H1 (cell line): ENCODE measurements at regions not wholly inside any gene's neighbourhood (a gene's known extent, or its start where the extent isn't known, plus 50 kb on each side); places are given as distances from the start of the nearest gene placed in this dataset.

ENCODE experiments used
- CTCF ChIA-PET: fragments of 300-600 bp; sonication (Branson Sonifier 250); formaldehyde crosslinking; loops from one replicate; lab custom pipeline; 2021; ENCODE audit not compliant: partially characterized antibody; lab: Charles Lee
- POLR2A ChIA-PET: fragments of 300-600 bp; sonication (Branson Sonifier 250); formaldehyde crosslinking; loops from one replicate; lab custom pipeline; 2021; ENCODE audit warnings: inconsistent platforms; ENCODE audit not compliant: partially characterized antibody; lab: Charles Lee
- DNase-seq, 2 experiments: peaks; one replicate each; pipeline versions ENCODE4 v3.0.0 to v3.0.0-alpha.2; 2010 to 2022; ENCODE audit warnings: low spot score in 2 of 2, low read depth in 1 of 2, mixed read lengths in 1 of 2
- FAIRE-seq: peaks from 2 replicates; lab custom pipeline; 2011; peaks lifted over from hg19 to GRCh38; lab: Jason Lieb, UNC
- H2AFZ ChIP-seq: 2 replicates; pipeline ENCODE4 v1.8.1; 2012; ENCODE audit warnings: low read length, inconsistent platforms
- H2AK5ac ChIP-seq: 2 replicates; pipeline ENCODE4 v1.6.1; 2013; ENCODE audit warnings: low read depth, low read length
- H2BK120ac ChIP-seq: replicated peaks from 2 replicates; pipeline ENCODE3; 2013; ENCODE audit warnings: low read depth, low read length, inconsistent platforms
- H2BK12ac ChIP-seq: 2 replicates; pipeline ENCODE4 v1.6.1; 2013; ENCODE audit warnings: low read depth, low read length
- H2BK15ac ChIP-seq: 2 replicates; pipeline ENCODE4 v1.6.1; 2013; ENCODE audit warnings: low read length
- H2BK20ac ChIP-seq: 2 replicates; pipeline ENCODE4 v1.6.1; 2013; ENCODE audit warnings: low read length
- H2BK5ac ChIP-seq: 2 replicates; pipeline ENCODE4 v1.6.1; 2013; ENCODE audit warnings: low read depth, low read length
- H3K14ac ChIP-seq: 2 replicates; pipeline ENCODE4 v1.6.1; 2013; ENCODE audit warnings: inconsistent platforms; ENCODE audit not compliant: insufficient read length
- H3K18ac ChIP-seq: 2 replicates; pipeline ENCODE4 v1.6.1; 2013; ENCODE audit warnings: low read length; ENCODE audit errors: extremely low read depth
- H3K23ac ChIP-seq: 2 replicates; pipeline ENCODE4 v1.6.1; 2013; ENCODE audit warnings: inconsistent platforms; ENCODE audit not compliant: insufficient read length
- H3K23me2 ChIP-seq: 2 replicates; pipeline ENCODE4 v1.6.1; 2013; ENCODE audit warnings: low read depth, low read length
- H3K27ac ChIP-seq: 2 replicates; pipeline ENCODE4 v1.6.1; 2011; ENCODE audit warnings: low read depth, low read length, inconsistent platforms
- H3K27me3 ChIP-seq, 4 experiments: replicated peaks in 1 of 4; 1 replicate in 1 of 4; 2 replicates in 3 of 4; pipeline versions ENCODE4 v1.6.1 to v1.8.1; 2011 to 2013; ENCODE audit warnings: low read length in 3 of 4, mild to moderate bottlenecking in 3 of 4, inconsistent platforms in 2 of 4, mixed read lengths in 2 of 4, moderate library complexity in 1 of 4; ENCODE audit not compliant: control insufficient read depth in 3 of 4, insufficient read depth in 3 of 4; ENCODE audit errors: extremely low read depth in 1 of 4
- H3K36me3 ChIP-seq, 4 experiments: 2 replicates each; pipeline versions ENCODE4 v1.6.1 to v1.8.1; 2011 to 2013; ENCODE audit warnings: mild to moderate bottlenecking in 4 of 4, low read length in 3 of 4, moderate library complexity in 2 of 4, control low read depth in 1 of 4, inconsistent platforms in 1 of 4; ENCODE audit not compliant: insufficient read depth in 4 of 4, control insufficient read depth in 2 of 4
- H3K4ac ChIP-seq: replicated peaks from 2 replicates; pipeline ENCODE3; 2013; ENCODE audit warnings: low read length, low read depth, mixed read lengths, inconsistent platforms; ENCODE audit not compliant: insufficient read length
- H3K4me1 ChIP-seq, 4 experiments: replicated peaks in 1 of 4; 1 replicate in 1 of 4; 2 replicates in 3 of 4; pipeline versions ENCODE4 v1.6.1 to v1.8.1; 2011 to 2013; ENCODE audit warnings: low read length in 3 of 4, inconsistent platforms in 2 of 4, mixed read lengths in 1 of 4; ENCODE audit not compliant: insufficient read depth in 4 of 4, control insufficient read depth in 3 of 4
- H3K4me2 ChIP-seq, 2 experiments: 2 replicates each; pipeline versions ENCODE4 v1.6.1 to v1.8.1; 2011 to 2013; ENCODE audit warnings: low read depth in 2 of 2, low read length in 2 of 2, control low read depth in 1 of 2, inconsistent platforms in 1 of 2, mild to moderate bottlenecking in 1 of 2; ENCODE audit not compliant: insufficient read depth in 1 of 2
- H3K4me3 ChIP-seq, 4 experiments: fragments of 200-600, 300-600 bp in 1 of 4; sonication (generic), shearing (Covaris generic), sonication (Bioruptor Twin) in 1 of 4; 2 replicates each; pipeline versions ENCODE4 v1.5.1 to v1.8.1; 2011 to 2016; ENCODE audit warnings: low read length in 4 of 4, low read depth in 3 of 4, control low read depth in 2 of 4, inconsistent platforms in 2 of 4, mild to moderate bottlenecking in 2 of 4, mixed read lengths in 1 of 4, moderate library complexity in 1 of 4; ENCODE audit not compliant: insufficient read depth in 2 of 4; ENCODE audit errors: extremely low read depth in 1 of 4
- H3K56ac ChIP-seq: replicated peaks from 2 replicates; pipeline ENCODE3; 2013; ENCODE audit warnings: low read depth, mild to moderate bottlenecking, mixed read lengths, low read length, inconsistent platforms; ENCODE audit not compliant: insufficient read length
- H3K79me1 ChIP-seq: 2 replicates; pipeline ENCODE4 v1.6.1; 2013; ENCODE audit warnings: low read depth, low read length, control low read depth
- H3K79me2 ChIP-seq, 2 experiments: 2 replicates each; pipeline versions ENCODE4 v1.6.1 to v1.8.1; 2012 to 2013; ENCODE audit warnings: low read length in 2 of 2, mild to moderate bottlenecking in 2 of 2, inconsistent platforms in 1 of 2; ENCODE audit not compliant: insufficient read depth in 2 of 2, control insufficient read depth in 1 of 2
- H3K9ac ChIP-seq, 4 experiments: replicated peaks in 1 of 4; 1 replicate in 1 of 4; 2 replicates in 3 of 4; pipeline versions ENCODE4 v1.6.1 to v1.8.1; 2011 to 2013; ENCODE audit warnings: low read depth in 3 of 4, low read length in 3 of 4, control low read depth in 2 of 4, mild to moderate bottlenecking in 2 of 4, moderate library complexity in 2 of 4, inconsistent platforms in 1 of 4; ENCODE audit errors: extremely low read depth in 1 of 4
- H3K9me3 ChIP-seq, 2 experiments: 2 replicates each; pipeline versions ENCODE4 v1.6.1 to v1.8.1; 2012 to 2013; ENCODE audit warnings: mild to moderate bottlenecking in 2 of 2, moderate library complexity in 2 of 2, control low read depth in 1 of 2, inconsistent platforms in 1 of 2, low read depth in 1 of 2, low read length in 1 of 2, mixed read lengths in 1 of 2; ENCODE audit not compliant: insufficient read depth in 2 of 2
- H4K20me1 ChIP-seq, 2 experiments: replicated peaks in 1 of 2; 2 replicates each; pipeline versions ENCODE3 to v1.8.1; 2011 to 2013; ENCODE audit warnings: inconsistent platforms in 2 of 2, low read length in 2 of 2, mild to moderate bottlenecking in 1 of 2; ENCODE audit not compliant: insufficient read depth in 2 of 2, control insufficient read depth in 1 of 2
- H4K5ac ChIP-seq: 2 replicates; pipeline ENCODE4 v1.6.1; 2013; ENCODE audit warnings: low read length, low read depth, mixed read lengths, inconsistent platforms; ENCODE audit not compliant: insufficient read length
- H4K8ac ChIP-seq: 2 replicates; pipeline ENCODE4 v1.8.0; 2013; ENCODE audit warnings: mild to moderate bottlenecking, moderate library complexity, low read length, inconsistent platforms; ENCODE audit not compliant: insufficient read depth; ENCODE audit errors: extremely low read depth
- H4K91ac ChIP-seq: replicated peaks from 2 replicates; pipeline ENCODE3; 2013; ENCODE audit warnings: low read length, mixed read lengths, inconsistent platforms; ENCODE audit not compliant: insufficient read length
- BACH1 ChIP-seq: IDR thresholded peaks from 2 replicates; pipeline ENCODE4 v1.6.1; 2012; ENCODE audit warnings: low read length, improper control_type of control experiment
- CBX8 ChIP-seq: fragments of 300-800, 300-1000 bp; sonication (generic); IDR thresholded peaks from 2 replicates; pipeline ENCODE4 v1.7.1; 2016; ENCODE audit warnings: low read depth, low read length, borderline replicate concordance
- EGR1 ChIP-seq: IDR thresholded peaks from 2 replicates; pipeline ENCODE4 v1.6.1; 2011; ENCODE audit warnings: low read depth, low read length, borderline replicate concordance
- GABPA ChIP-seq: IDR thresholded peaks from 2 replicates; pipeline ENCODE4 v1.6.1; 2011; ENCODE audit warnings: mild to moderate bottlenecking, low read length, moderate library complexity, borderline replicate concordance; ENCODE audit not compliant: insufficient read depth
- JUN ChIP-seq: IDR thresholded peaks from 2 replicates; pipeline ENCODE4 v1.6.1; 2011; ENCODE audit warnings: low read depth, mild to moderate bottlenecking, improper control_type of control experiment, low read length
- MAX ChIP-seq: IDR thresholded peaks from 2 replicates; pipeline ENCODE4 v1.6.1; 2012; ENCODE audit warnings: inconsistent platforms
- POU5F1 ChIP-seq: IDR thresholded peaks from 2 replicates; pipeline ENCODE4 v1.6.1; 2011; ENCODE audit warnings: low read depth, mild to moderate bottlenecking, low read length, moderate library complexity
- SP2 ChIP-seq: IDR thresholded peaks from 2 replicates; pipeline ENCODE4 v1.6.1; 2012; ENCODE audit warnings: mild to moderate bottlenecking, low read length, inconsistent platforms
- TEAD4 ChIP-seq: IDR thresholded peaks from 2 replicates; pipeline ENCODE4 v1.6.1; 2012; ENCODE audit warnings: low read depth, low read length, inconsistent platforms, mixed read lengths
- WGBS, 2 experiments: shearing (Covaris generic) in 1 of 2; methylation state at CpG; one replicate each; pipeline versions ENCODE4 v1.1.6 to v1.1.7; 2013 to 2015; ENCODE audit warnings: low lambda C conversion rate in 2 of 2, mixed read lengths in 2 of 2, inconsistent platforms in 1 of 2, low coverage in 1 of 2, missing lambda C conversion rate in 1 of 2; ENCODE audit not compliant: insufficient replicate concordance in 2 of 2, insufficient coverage in 1 of 2, insufficient read length in 1 of 2; ENCODE audit errors: extremely low coverage in 1 of 2, missing lambda C conversion rate in 1 of 2; 5-methylcytosine and 5-hydroxymethylcytosine counted together

DNA sequence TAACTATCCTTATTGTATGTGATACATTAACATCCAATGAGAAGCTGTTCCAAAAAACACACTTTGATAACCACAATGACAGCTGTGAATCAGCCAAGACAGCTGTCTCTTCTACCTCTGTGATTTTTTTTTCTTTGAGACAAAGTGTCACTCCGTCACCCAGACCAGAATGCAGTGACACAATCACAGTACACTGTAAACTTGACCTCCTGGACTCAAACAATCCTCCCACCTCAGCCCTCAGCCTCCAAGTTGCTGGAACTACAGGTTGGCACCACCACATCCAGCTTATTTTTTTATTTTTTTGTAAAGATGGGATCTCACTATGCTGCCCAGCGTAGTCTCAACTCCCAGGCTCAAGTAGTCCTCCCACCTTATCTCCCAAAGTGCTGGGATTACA, 73.5 kb upstream of the TMCO5A start:
- H3K4me2 ChIP-seq: no peak overlapping the region
- H4K5ac ChIP-seq: no peak overlapping the region
- TF ChIP-seq BACH1: no peak
- no peak for TF ChIP-seq POU5F1
- no peak for TF ChIP-seq CBX8
- no peak for TF ChIP-seq MAX
- no peak for TF ChIP-seq GABPA
- no peak for TF ChIP-seq EGR1
- TF ChIP-seq JUN: no peak
- TF ChIP-seq TEAD4: no peak
- TF ChIP-seq SP2: no peak
- TF ChIP-seq, all 59 proteins: peak for 0
- H3K79me1 ChIP-seq: no peaks in the 10 kb centered on the region
- no peaks in the 10 kb centered on the region for H3K36me3 ChIP-seq
- H4K91ac ChIP-seq: no peak overlapping the region
- no peaks in the 10 kb centered on the region for H3K4me1 ChIP-seq
- no peak overlapping the region for H3K9ac ChIP-seq
- no peak overlapping the region for H3K56ac ChIP-seq
- H3K9me3 ChIP-seq: 0 out of 4 replicates have a peak, but pooled peaks cover 0 to 3% of the 10 kb centered on the region in 2 experiments
- H3K14ac ChIP-seq: no peak overlapping the region
- no peak overlapping the region for H3K27ac ChIP-seq
- no peaks in the 10 kb centered on the region for H3K23me2 ChIP-seq
- ChIA-PET POLR2A (no interaction called here), CTCF (interaction anchor here (0.7 to 1.0 kb wide), 3 partner anchors 16 to 30 kb away, joined by 3 to 5 read pairs (median 4); no protein-coding TSS in a partner anchor)
- H2AFZ ChIP-seq: no peak overlapping the region
- H3K23ac ChIP-seq: no peak overlapping the region
- no peak overlapping the region for H2BK5ac ChIP-seq
- no peak overlapping the region for H3K18ac ChIP-seq
- FAIRE-seq (no peak), DNase-seq (no peak)
- H2AK5ac ChIP-seq: no peak overlapping the region
- H2BK15ac ChIP-seq: no peak overlapping the region
- H3K4me3 ChIP-seq: no peak overlapping the region
- H3K27me3 ChIP-seq: no peaks in the 10 kb centered on the region
- whole genome bisulfite sequencing, 2 experiments: 59% methylated on average over 2 of the region's 2 CpGs; no CpG with 5 or more reads in 1 of the 2 experiments
- H2BK20ac ChIP-seq: no peak overlapping the region
- H2BK120ac ChIP-seq: no peak overlapping the region
- no peaks in the 10 kb centered on the region for H4K20me1 ChIP-seq
- H3K79me2 ChIP-seq: no peaks in the 10 kb centered on the region
- H3K4ac ChIP-seq: no peak overlapping the region
- no peak overlapping the region for H4K8ac ChIP-seq
- H2BK12ac ChIP-seq: no peak overlapping the region
